ENCODE measurements at regions not wholly inside any gene's neighbourhood (a gene's known extent, or its start where the extent isn't known, plus 50 kb on each side); places are given as distances from the start of the nearest gene placed in this dataset.

DNA sequence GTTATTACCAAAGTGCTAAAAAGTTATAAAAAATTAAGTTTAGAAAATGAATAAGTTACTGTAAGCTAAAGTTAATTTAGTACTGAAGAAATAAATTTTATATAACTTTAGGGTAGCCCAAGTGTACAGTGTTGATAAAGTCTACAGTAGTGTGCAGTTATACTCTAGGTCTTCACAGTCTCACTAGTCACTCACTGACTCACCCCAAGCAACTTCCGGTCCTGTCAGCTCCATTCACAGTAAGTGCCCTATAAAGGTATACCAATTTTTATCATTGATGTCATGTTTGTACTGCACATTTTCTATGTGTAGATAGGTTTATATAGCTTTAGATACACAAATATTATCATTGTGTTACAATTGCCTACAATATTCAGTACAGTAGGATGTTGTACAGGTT is 518.3 kb upstream of the PIK3C3 start:
- Histone ChIP-seq H3K4me3 (ENCODE audit: low read depth in 1 of 3, low read length in 3 of 3) (no peak overlapping the region), H3K36me3 (ENCODE audit: control insufficient read depth in 4 of 4, insufficient read depth in 3 of 4, low read depth in 1 of 4, low read length in 3 of 4) (no peaks in the 10 kb centered on the region), H3K9me3 (ENCODE audit: control insufficient read depth in 4 of 4, low read length in 3 of 4) (peaks cover 0 to 2% (median under 1%) of the 10 kb centered on the region in 4 donors), H3K27ac (ENCODE audit: low read depth in 1 of 2, low read length in 2 of 2) (no peak overlapping the region), H3K27me3 (ENCODE audit: control insufficient read depth in 4 of 4, insufficient read depth in 4 of 4, low read length in 3 of 4) (no peaks in the 10 kb centered on the region), H3K9ac (ENCODE audit: low read depth in 1 of 2, low read length in 2 of 2) (no peak overlapping the region), H3K4me1 (ENCODE audit: control insufficient read depth in 4 of 4, insufficient read depth in 4 of 4, low read length in 3 of 4) (no peaks in the 10 kb centered on the region)
- TF ChIP-seq MAX (IDR thresholded peaks at IDR 0.05) (no peak), RAD21 (IDR thresholded peaks at IDR 0.05) (no peak), ZBTB33 (IDR thresholded peaks at IDR 0.05) (no peak), GABPA (IDR thresholded peaks at IDR 0.05 in 1 of 2, conservative IDR thresholded peaks at IDR 0.05 in 1 of 2) (no peak), HNF4A (conservative IDR thresholded peaks at IDR 0.05) (no peak), SP1 (IDR thresholded peaks at IDR 0.05) (no peak), NR2F2 (IDR thresholded peaks at IDR 0.05) (no peak), TAF1 (conservative IDR thresholded peaks at IDR 0.05) (no peak), HNF4G (IDR thresholded peaks at IDR 0.05) (no peak), YY1 (IDR thresholded peaks at IDR 0.05) (no peak), CTCF (IDR thresholded peaks at IDR 0.05; ENCODE audit: low read depth, low read length, missing input control) (no peak), FOXA1 (IDR thresholded peaks at IDR 0.05) (no peak), RXRA (IDR thresholded peaks at IDR 0.05) (no peak), JUND (IDR thresholded peaks at IDR 0.05) (no peak), EGR1 (IDR thresholded peaks at IDR 0.05; ENCODE audit: low read depth in 2 of 2) (no peak), FOXA2 (IDR thresholded peaks at IDR 0.05) (no peak)
- TF ChIP-seq, protein P1, sequence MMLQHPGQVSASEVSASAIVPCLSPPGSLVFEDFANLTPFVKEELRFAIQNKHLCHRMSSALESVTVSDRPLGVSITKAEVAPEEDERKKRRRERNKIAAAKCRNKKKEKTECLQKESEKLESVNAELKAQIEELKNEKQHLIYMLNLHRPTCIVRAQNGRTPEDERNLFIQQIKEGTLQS (IDR thresholded peaks at IDR 0.05) = no peak
- TF ChIP-seq, protein P2, sequence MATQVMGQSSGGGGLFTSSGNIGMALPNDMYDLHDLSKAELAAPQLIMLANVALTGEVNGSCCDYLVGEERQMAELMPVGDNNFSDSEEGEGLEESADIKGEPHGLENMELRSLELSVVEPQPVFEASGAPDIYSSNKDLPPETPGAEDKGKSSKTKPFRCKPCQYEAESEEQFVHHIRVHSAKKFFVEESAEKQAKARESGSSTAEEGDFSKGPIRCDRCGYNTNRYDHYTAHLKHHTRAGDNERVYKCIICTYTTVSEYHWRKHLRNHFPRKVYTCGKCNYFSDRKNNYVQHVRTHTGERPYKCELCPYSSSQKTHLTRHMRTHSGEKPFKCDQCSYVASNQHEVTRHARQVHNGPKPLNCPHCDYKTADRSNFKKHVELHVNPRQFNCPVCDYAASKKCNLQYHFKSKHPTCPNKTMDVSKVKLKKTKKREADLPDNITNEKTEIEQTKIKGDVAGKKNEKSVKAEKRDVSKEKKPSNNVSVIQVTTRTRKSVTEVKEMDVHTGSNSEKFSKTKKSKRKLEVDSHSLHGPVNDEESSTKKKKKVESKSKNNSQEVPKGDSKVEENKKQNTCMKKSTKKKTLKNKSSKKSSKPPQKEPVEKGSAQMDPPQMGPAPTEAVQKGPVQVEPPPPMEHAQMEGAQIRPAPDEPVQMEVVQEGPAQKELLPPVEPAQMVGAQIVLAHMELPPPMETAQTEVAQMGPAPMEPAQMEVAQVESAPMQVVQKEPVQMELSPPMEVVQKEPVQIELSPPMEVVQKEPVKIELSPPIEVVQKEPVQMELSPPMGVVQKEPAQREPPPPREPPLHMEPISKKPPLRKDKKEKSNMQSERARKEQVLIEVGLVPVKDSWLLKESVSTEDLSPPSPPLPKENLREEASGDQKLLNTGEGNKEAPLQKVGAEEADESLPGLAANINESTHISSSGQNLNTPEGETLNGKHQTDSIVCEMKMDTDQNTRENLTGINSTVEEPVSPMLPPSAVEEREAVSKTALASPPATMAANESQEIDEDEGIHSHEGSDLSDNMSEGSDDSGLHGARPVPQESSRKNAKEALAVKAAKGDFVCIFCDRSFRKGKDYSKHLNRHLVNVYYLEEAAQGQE (IDR thresholded peaks at IDR 0.05) = no peak
- 90% methylated on average over 1 of the region's 1 CpG for WGBS
- DNase-seq (ENCODE audit: low spot score) = no peak

Data from liver (tissue), 8 donors.